ENCODE measurements at regions not wholly inside any gene's neighbourhood (a gene's known extent, or its start where the extent isn't known, plus 50 kb on each side); places are given as distances from the start of the nearest gene placed in this dataset.

- Histone ChIP-seq H3K4me3 (ENCODE audit: low read depth in 1 of 3, low read length in 3 of 3) (no peak overlapping the region), H3K4me1 (ENCODE audit: control insufficient read depth in 3 of 3, insufficient read depth in 2 of 3, low read depth in 1 of 3, low read length in 2 of 3) (no peaks in the 10 kb centered on the region), H3K36me3 (ENCODE audit: control insufficient read depth in 3 of 3, insufficient read depth in 2 of 3, low read depth in 1 of 3, low read length in 3 of 3) (no peaks in the 10 kb centered on the region), H3K27ac (ENCODE audit: low read depth in 1 of 3, low read length in 2 of 3) (no peak overlapping the region), H3K9me3 (ENCODE audit: control insufficient read depth in 2 of 2, insufficient read depth in 1 of 2, low read depth in 1 of 2, low read length in 1 of 2) (peaks cover 0 to 4% of the 10 kb centered on the region in 2 donors), H3K27me3 (ENCODE audit: control insufficient read depth in 3 of 3, insufficient read depth in 3 of 3, low read length in 3 of 3) (no peaks in the 10 kb centered on the region)
- no peak for FAIRE-seq
- 39 to 51% (median 46%) methylated on average over 4 of the region's 4 CpGs for WGBS, 3 donors
- no peak for DNase-seq
Measured at GRCh38 chr13:76687467-76687866, 198.7 kb downstream of the KCTD12 start.

- H3K4me3 ChIP-seq (ENCODE audit: low read depth in 1 of 3, low read length in 3 of 3), result no peak overlapping the region
- WGBS, 3 donors, result 86 to 94% (median 87%) methylated on average over 5 of the region's 5 CpGs
- H3K9me3 ChIP-seq (ENCODE audit: control insufficient read depth in 2 of 2, insufficient read depth in 1 of 2, low read depth in 1 of 2, low read length in 1 of 2), result peaks cover 0 to 4% of the 10 kb centered on the region in 2 donors
- H3K27ac ChIP-seq (ENCODE audit: low read depth in 1 of 3, low read length in 2 of 3), result no peak overlapping the region
- FAIRE-seq, result no peak
- no peaks in the 10 kb centered on the region for H3K27me3 ChIP-seq (ENCODE audit: control insufficient read depth in 3 of 3, insufficient read depth in 3 of 3, low read length in 3 of 3)
- no peak for DNase-seq
- no peaks in the 10 kb centered on the region for H3K36me3 ChIP-seq (ENCODE audit: control insufficient read depth in 3 of 3, insufficient read depth in 2 of 3, low read depth in 1 of 3, low read length in 3 of 3)
- no peaks in the 10 kb centered on the region for H3K4me1 ChIP-seq (ENCODE audit: control insufficient read depth in 3 of 3, insufficient read depth in 2 of 3, low read depth in 1 of 3, low read length in 2 of 3)
Measured at GRCh38 chr13:76685938-76686337, 200.3 kb downstream of the KCTD12 start.

GRCh38 chr13:76684336-76684735 lies 201.9 kb downstream of the KCTD12 start:
- FAIRE-seq, result no peak
- H3K27ac ChIP-seq (ENCODE audit: low read depth in 1 of 3, low read length in 2 of 3), result no peak overlapping the region

GRCh38 chr13:76683854-76684253 lies 202.4 kb downstream of the KCTD12 start:
- Histone ChIP-seq H3K4me1 (ENCODE audit: control insufficient read depth in 3 of 3, insufficient read depth in 2 of 3, low read depth in 1 of 3, low read length in 2 of 3) (no peaks in the 10 kb centered on the region), H3K4me3 (ENCODE audit: low read depth in 1 of 3, low read length in 3 of 3) (no peak overlapping the region), H3K36me3 (ENCODE audit: control insufficient read depth in 3 of 3, insufficient read depth in 2 of 3, low read depth in 1 of 3, low read length in 3 of 3) (no peaks in the 10 kb centered on the region), H3K27me3 (ENCODE audit: control insufficient read depth in 3 of 3, insufficient read depth in 3 of 3, low read length in 3 of 3) (no peaks in the 10 kb centered on the region), H3K9me3 (ENCODE audit: control insufficient read depth in 2 of 2, insufficient read depth in 1 of 2, low read depth in 1 of 2, low read length in 1 of 2) (no peaks in the 10 kb centered on the region), H3K27ac (ENCODE audit: low read depth in 1 of 3, low read length in 2 of 3) (no peak overlapping the region)
- DNase-seq (no peak), FAIRE-seq (no peak)
- 77 to 85% (median 84%) methylated on average over 2 of the region's 2 CpGs for WGBS, 3 donors

More at GRCh38 chr13:76684336-76684735, 201.9 kb downstream of the KCTD12 start:
- no peaks in the 10 kb centered on the region for H3K27me3 ChIP-seq (ENCODE audit: control insufficient read depth in 3 of 3, insufficient read depth in 3 of 3, low read length in 3 of 3)
- no peak for DNase-seq
- H3K4me3 ChIP-seq (ENCODE audit: low read depth in 1 of 3, low read length in 3 of 3), result no peak overlapping the region
- no peaks in the 10 kb centered on the region for H3K4me1 ChIP-seq (ENCODE audit: control insufficient read depth in 3 of 3, insufficient read depth in 2 of 3, low read depth in 1 of 3, low read length in 2 of 3)
- H3K36me3 ChIP-seq (ENCODE audit: control insufficient read depth in 3 of 3, insufficient read depth in 2 of 3, low read depth in 1 of 3, low read length in 3 of 3), result no peaks in the 10 kb centered on the region
- WGBS, 3 donors, result 63 to 76% (median 71%) methylated on average over 1 of the region's 1 CpG
- peaks cover 0 to 4% of the 10 kb centered on the region in 2 donors for H3K9me3 ChIP-seq (ENCODE audit: control insufficient read depth in 2 of 2, insufficient read depth in 1 of 2, low read depth in 1 of 2, low read length in 1 of 2)

- 82 to 84% (median 84%) methylated on average over 2 of the region's 2 CpGs for WGBS, 3 donors
- no peaks in the 10 kb centered on the region for H3K36me3 ChIP-seq (ENCODE audit: control insufficient read depth in 3 of 3, insufficient read depth in 2 of 3, low read depth in 1 of 3, low read length in 3 of 3)
- H3K27me3 ChIP-seq (ENCODE audit: control insufficient read depth in 3 of 3, insufficient read depth in 3 of 3, low read length in 3 of 3), result no peaks in the 10 kb centered on the region
- no peak for FAIRE-seq
- no peak overlapping the region for H3K4me3 ChIP-seq (ENCODE audit: low read depth in 1 of 3, low read length in 3 of 3)
- H3K9me3 ChIP-seq (ENCODE audit: control insufficient read depth in 2 of 2, insufficient read depth in 1 of 2, low read depth in 1 of 2, low read length in 1 of 2), result no peaks in the 10 kb centered on the region
- H3K27ac ChIP-seq (ENCODE audit: low read depth in 1 of 3, low read length in 2 of 3), result no peak overlapping the region
- H3K4me1 ChIP-seq (ENCODE audit: control insufficient read depth in 3 of 3, insufficient read depth in 2 of 3, low read depth in 1 of 3, low read length in 2 of 3), result no peaks in the 10 kb centered on the region
- DNase-seq, result no peak
Measured at GRCh38 chr13:76683168-76683567, 203.0 kb downstream of the KCTD12 start.

GRCh38 chr13:76680112-76680511 lies 206.1 kb downstream of the KCTD12 start:
- H3K4me1 ChIP-seq (ENCODE audit: control insufficient read depth in 3 of 3, insufficient read depth in 2 of 3, low read depth in 1 of 3, low read length in 2 of 3), result no peaks in the 10 kb centered on the region
- DNase-seq, result no peak
- H3K4me3 ChIP-seq (ENCODE audit: low read depth in 1 of 3, low read length in 3 of 3), result no peak overlapping the region
- no peaks in the 10 kb centered on the region for H3K36me3 ChIP-seq (ENCODE audit: control insufficient read depth in 3 of 3, insufficient read depth in 2 of 3, low read depth in 1 of 3, low read length in 3 of 3)
- 87 to 91% (median 89%) methylated on average over 2 of the region's 2 CpGs for WGBS, 3 donors
- no peaks in the 10 kb centered on the region for H3K27me3 ChIP-seq (ENCODE audit: control insufficient read depth in 3 of 3, insufficient read depth in 3 of 3, low read length in 3 of 3)
- H3K27ac ChIP-seq (ENCODE audit: low read depth in 1 of 3, low read length in 2 of 3), result no peak overlapping the region
- no peaks in the 10 kb centered on the region for H3K9me3 ChIP-seq (ENCODE audit: control insufficient read depth in 2 of 2, insufficient read depth in 1 of 2, low read depth in 1 of 2, low read length in 1 of 2)
- no peak for FAIRE-seq

- no peaks in the 10 kb centered on the region for H3K36me3 ChIP-seq (ENCODE audit: control insufficient read depth in 3 of 3, insufficient read depth in 2 of 3, low read depth in 1 of 3, low read length in 3 of 3)
- H3K4me1 ChIP-seq (ENCODE audit: control insufficient read depth in 3 of 3, insufficient read depth in 2 of 3, low read depth in 1 of 3, low read length in 2 of 3), result no peaks in the 10 kb centered on the region
- 56 to 70% (median 58%) methylated on average over 3 of the region's 3 CpGs for whole genome bisulfite sequencing, 3 donors
- DNase-seq (no peak), FAIRE-seq (no peak)
- H3K27me3 ChIP-seq (ENCODE audit: control insufficient read depth in 3 of 3, insufficient read depth in 3 of 3, low read length in 3 of 3), result no peaks in the 10 kb centered on the region
- no peak overlapping the region for H3K27ac ChIP-seq (ENCODE audit: low read depth in 1 of 3, low read length in 2 of 3)
- no peaks in the 10 kb centered on the region for H3K9me3 ChIP-seq (ENCODE audit: control insufficient read depth in 2 of 2, insufficient read depth in 1 of 2, low read depth in 1 of 2, low read length in 1 of 2)
- no peak overlapping the region for H3K4me3 ChIP-seq (ENCODE audit: low read depth in 1 of 3, low read length in 3 of 3)
Measured at GRCh38 chr13:76677043-76677442, 209.2 kb downstream of the KCTD12 start.

GRCh38 chr13:76672420-76672819 lies 213.8 kb downstream of the KCTD12 start:
- Histone ChIP-seq H3K27ac (ENCODE audit: low read depth in 1 of 3, low read length in 2 of 3) (no peak overlapping the region), H3K4me1 (ENCODE audit: control insufficient read depth in 3 of 3, insufficient read depth in 2 of 3, low read depth in 1 of 3, low read length in 2 of 3) (no peaks in the 10 kb centered on the region), H3K27me3 (ENCODE audit: control insufficient read depth in 3 of 3, insufficient read depth in 3 of 3, low read length in 3 of 3) (no peaks in the 10 kb centered on the region), H3K4me3 (ENCODE audit: low read depth in 1 of 3, low read length in 3 of 3) (no peak overlapping the region), H3K9me3 (ENCODE audit: control insufficient read depth in 2 of 2, insufficient read depth in 1 of 2, low read depth in 1 of 2, low read length in 1 of 2) (no peaks in the 10 kb centered on the region), H3K36me3 (ENCODE audit: control insufficient read depth in 3 of 3, insufficient read depth in 2 of 3, low read depth in 1 of 3, low read length in 3 of 3) (no peaks in the 10 kb centered on the region)
- no peak for DNase-seq
- 56 to 84% (median 78%) methylated on average over 2 of the region's 2 CpGs for WGBS, 3 donors
- no peak for FAIRE-seq

GRCh38 chr13:76668716-76669115 lies 217.5 kb downstream of the KCTD12 start:
- FAIRE-seq (no peak), DNase-seq (no peak)
- Histone ChIP-seq H3K9me3 (ENCODE audit: control insufficient read depth in 2 of 2, insufficient read depth in 1 of 2, low read depth in 1 of 2, low read length in 1 of 2) (no peaks in the 10 kb centered on the region), H3K27me3 (ENCODE audit: control insufficient read depth in 3 of 3, insufficient read depth in 3 of 3, low read length in 3 of 3) (no peaks in the 10 kb centered on the region), H3K36me3 (ENCODE audit: control insufficient read depth in 3 of 3, insufficient read depth in 2 of 3, low read depth in 1 of 3, low read length in 3 of 3) (no peaks in the 10 kb centered on the region), H3K4me1 (ENCODE audit: control insufficient read depth in 3 of 3, insufficient read depth in 2 of 3, low read depth in 1 of 3, low read length in 2 of 3) (no peaks in the 10 kb centered on the region), H3K27ac (ENCODE audit: low read depth in 1 of 3, low read length in 2 of 3) (no peak overlapping the region), H3K4me3 (ENCODE audit: low read depth in 1 of 3, low read length in 3 of 3) (no peak overlapping the region)
- WGBS, 3 donors, result 85 to 88% (median 87%) methylated on average over 5 of the region's 5 CpGs

All from small intestine (tissue), 7 donors.